ENCODE measurements at regions not wholly inside any gene's neighbourhood (a gene's known extent, or its start where the extent isn't known, plus 50 kb on each side); places are given as distances from the start of the nearest gene placed in this dataset.

DNA sequence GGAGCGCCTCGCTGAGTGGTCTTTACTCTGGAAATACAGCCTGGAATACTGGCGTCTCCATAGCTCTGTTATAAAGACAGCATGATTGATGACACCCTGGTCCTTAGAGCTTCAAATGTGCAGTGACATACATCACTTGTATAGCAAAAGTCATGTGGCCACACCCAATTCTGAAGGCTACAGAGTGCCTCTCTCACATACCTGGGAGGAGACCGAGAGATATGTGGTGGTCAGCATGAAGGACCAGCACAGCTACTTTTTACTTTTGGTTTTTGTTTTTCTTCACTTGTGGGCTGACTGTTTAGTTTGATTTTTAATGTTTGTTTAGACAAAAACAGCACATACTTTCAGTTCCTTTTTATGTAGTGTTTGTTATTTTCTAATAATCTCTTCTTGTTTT lies 938.5 kb upstream of the SOX11 start:
- DNase-seq (ENCODE audit: low spot score in 2 of 2), result no peak
- TF ChIP-seq, protein P1, sequence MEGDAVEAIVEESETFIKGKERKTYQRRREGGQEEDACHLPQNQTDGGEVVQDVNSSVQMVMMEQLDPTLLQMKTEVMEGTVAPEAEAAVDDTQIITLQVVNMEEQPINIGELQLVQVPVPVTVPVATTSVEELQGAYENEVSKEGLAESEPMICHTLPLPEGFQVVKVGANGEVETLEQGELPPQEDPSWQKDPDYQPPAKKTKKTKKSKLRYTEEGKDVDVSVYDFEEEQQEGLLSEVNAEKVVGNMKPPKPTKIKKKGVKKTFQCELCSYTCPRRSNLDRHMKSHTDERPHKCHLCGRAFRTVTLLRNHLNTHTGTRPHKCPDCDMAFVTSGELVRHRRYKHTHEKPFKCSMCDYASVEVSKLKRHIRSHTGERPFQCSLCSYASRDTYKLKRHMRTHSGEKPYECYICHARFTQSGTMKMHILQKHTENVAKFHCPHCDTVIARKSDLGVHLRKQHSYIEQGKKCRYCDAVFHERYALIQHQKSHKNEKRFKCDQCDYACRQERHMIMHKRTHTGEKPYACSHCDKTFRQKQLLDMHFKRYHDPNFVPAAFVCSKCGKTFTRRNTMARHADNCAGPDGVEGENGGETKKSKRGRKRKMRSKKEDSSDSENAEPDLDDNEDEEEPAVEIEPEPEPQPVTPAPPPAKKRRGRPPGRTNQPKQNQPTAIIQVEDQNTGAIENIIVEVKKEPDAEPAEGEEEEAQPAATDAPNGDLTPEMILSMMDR (IDR thresholded peaks at IDR 0.05), result no peak
- no peak for TF ChIP-seq POLR2A (IDR thresholded peaks at IDR 0.05)
- no peak for TF ChIP-seq POLR2AphosphoS5 (IDR thresholded peaks at IDR 0.05)
- Histone ChIP-seq H3K36me3 (no peaks in the 10 kb centered on the region), H3K27me3 (no peaks in the 10 kb centered on the region), H3K4me1 (no peaks in the 10 kb centered on the region), H3K9me3 (no peaks in the 10 kb centered on the region), H3K27ac (no peak overlapping the region), H3K4me3 (no peak overlapping the region)
- intact Hi-C loops (cut with DNase I; ENCODE audit: low total_unique reads), result no loop called here

DNA sequence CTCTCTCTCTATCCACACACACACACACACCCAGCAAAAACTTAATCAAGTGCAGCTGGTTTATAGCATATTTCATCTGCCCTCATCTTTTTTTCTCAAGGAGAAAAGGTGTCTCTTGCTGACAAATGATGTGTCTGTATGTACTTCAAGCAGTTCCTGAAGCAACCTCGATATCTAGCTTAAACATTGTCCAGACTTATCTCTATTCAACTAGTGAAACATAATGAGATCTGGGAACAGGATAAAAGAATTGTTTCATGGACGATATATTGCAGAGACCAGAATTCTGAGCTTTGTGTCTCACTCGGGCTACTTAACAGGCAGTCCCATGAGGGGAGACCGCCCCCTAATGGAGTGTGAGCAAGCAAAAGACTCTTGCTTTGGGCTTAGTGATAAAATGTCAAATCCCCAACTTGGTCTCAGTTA lies 929.2 kb upstream of the SOX11 start:
- Histone ChIP-seq H3K9me3 (no peaks in the 10 kb centered on the region), H3K4me1 (no peaks in the 10 kb centered on the region), H3K27me3 (no peaks in the 10 kb centered on the region), H3K4me3 (no peak overlapping the region), H3K27ac (no peak overlapping the region), H3K36me3 (no peaks in the 10 kb centered on the region)
- no peak for DNase-seq (ENCODE audit: low spot score in 2 of 2)
- TF ChIP-seq, protein P1 (IDR thresholded peaks at IDR 0.05), result no peak
- TF ChIP-seq POLR2AphosphoS5 (IDR thresholded peaks at IDR 0.05) (no peak), POLR2A (IDR thresholded peaks at IDR 0.05) (no peak)
- intact Hi-C loops (cut with DNase I; ENCODE audit: low total_unique reads), result no loop called here

DNA sequence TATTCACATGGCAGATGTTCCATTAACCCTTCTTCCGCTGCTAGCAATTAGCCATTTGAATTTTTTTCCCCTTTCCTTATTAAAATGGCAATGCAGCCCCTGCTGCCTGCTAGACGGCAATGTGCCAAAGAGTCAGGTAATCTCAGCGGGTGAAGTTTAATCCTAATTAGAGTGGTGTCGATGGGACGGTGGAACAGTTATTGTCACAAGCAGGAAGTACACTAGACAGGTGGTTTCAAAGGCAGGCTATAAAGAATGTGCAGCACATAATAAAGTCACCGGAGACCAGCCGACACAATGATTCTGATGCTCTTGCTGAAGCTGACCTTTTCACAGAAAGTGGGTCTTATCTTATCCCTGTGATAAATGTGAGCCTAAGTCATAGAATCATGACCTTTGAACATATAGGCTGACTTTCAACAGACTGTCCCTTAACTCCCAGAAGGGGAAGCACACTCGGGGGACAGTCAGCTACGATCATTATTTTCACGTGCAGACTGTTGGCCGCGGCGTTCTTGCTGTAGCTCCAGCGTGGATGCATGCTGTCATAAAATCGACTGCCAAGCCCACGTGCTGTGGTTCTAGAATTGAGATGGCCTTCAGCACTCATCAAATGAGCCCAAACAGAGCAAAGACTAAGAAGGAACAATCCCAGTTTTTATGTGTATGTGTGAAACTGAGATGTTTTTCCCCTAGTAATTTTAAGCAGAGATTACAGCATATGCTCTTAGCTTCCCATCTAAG lies 926.2 kb upstream of the SOX11 start:
- no peaks in the 10 kb centered on the region for H3K9me3 ChIP-seq
- intact Hi-C loops (cut with DNase I; ENCODE audit: low total_unique reads), result no loop called here
- TF ChIP-seq POLR2A (IDR thresholded peaks at IDR 0.05), result no peak
- TF ChIP-seq, protein P1 (IDR thresholded peaks at IDR 0.05), result no peak
- TF ChIP-seq POLR2AphosphoS5 (IDR thresholded peaks at IDR 0.05), result no peak
- no peak for DNase-seq (ENCODE audit: low spot score in 2 of 2)
- H3K4me1 ChIP-seq, result no peaks in the 10 kb centered on the region
- no peak overlapping the region for H3K27ac ChIP-seq
- H3K4me3 ChIP-seq, result no peak overlapping the region
- no peaks in the 10 kb centered on the region for H3K36me3 ChIP-seq
- H3K27me3 ChIP-seq, result no peaks in the 10 kb centered on the region

DNA sequence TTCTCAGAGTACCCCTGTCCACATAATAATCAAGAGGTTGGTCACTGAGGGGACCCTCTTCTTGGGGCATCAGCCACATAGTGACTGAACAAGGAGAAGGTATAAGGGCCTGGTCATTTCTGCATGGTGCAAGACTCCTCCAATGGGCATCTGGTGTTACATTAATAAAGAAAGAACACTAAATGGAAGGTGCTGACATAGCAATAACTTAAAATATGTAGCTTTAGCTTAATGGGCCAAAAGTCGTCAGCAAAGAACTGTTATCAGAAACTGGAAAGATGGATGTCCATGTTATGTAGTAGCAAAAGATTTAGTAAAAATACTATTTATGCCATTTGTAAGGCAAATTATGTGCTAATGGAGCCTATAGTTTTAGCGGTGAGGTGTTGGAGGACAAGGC lies 916.5 kb upstream of the SOX11 start:
- Histone ChIP-seq H3K4me1 (no peaks in the 10 kb centered on the region), H3K27ac (no peak overlapping the region), H3K27me3 (no peaks in the 10 kb centered on the region), H3K9me3 (no peaks in the 10 kb centered on the region), H3K4me3 (no peak overlapping the region), H3K36me3 (no peaks in the 10 kb centered on the region)
- no peak for TF ChIP-seq POLR2A (IDR thresholded peaks at IDR 0.05)
- no peak for TF ChIP-seq POLR2AphosphoS5 (IDR thresholded peaks at IDR 0.05)
- TF ChIP-seq, protein P1 (IDR thresholded peaks at IDR 0.05), result no peak
- no peak for DNase-seq (ENCODE audit: low spot score in 2 of 2)
- intact Hi-C loops (cut with DNase I; ENCODE audit: low total_unique reads), result no loop called here

DNA sequence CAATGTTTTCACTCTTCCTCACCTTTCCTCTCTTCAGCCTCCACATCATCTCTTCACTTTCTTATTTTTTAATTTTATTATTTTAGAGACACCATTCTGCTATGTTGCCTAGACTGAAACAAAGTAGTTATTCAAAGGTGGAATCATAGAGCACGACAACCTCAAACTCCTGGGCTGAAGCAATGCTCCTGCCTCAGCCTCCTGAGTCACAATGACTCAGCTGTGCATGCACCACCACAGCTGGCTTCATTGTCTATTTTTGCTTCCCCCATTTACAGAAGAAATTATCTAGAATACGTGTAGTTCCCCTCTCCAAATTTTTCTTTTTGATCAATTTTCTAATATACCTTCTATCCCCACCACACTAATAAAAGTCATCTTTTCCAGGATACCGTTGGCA lies 911.5 kb upstream of the SOX11 start:
- intact Hi-C loops (cut with DNase I; ENCODE audit: low total_unique reads), result no loop called here
- DNase-seq (ENCODE audit: low spot score in 2 of 2), result no peak
- Histone ChIP-seq H3K4me1 (no peaks in the 10 kb centered on the region), H3K9me3 (peaks cover 0 to 2% of the 10 kb centered on the region in 2 donors), H3K27ac (no peak overlapping the region), H3K36me3 (no peaks in the 10 kb centered on the region), H3K4me3 (no peak overlapping the region), H3K27me3 (no peaks in the 10 kb centered on the region)
- TF ChIP-seq, protein P1 (IDR thresholded peaks at IDR 0.05), result no peak
- TF ChIP-seq POLR2A (IDR thresholded peaks at IDR 0.05) (no peak), POLR2AphosphoS5 (IDR thresholded peaks at IDR 0.05) (no peak)

Measured in breast epithelium (tissue), 4 donors.